ENCODE measurements at regions not wholly inside any gene's neighbourhood (a gene's known extent, or its start where the extent isn't known, plus 50 kb on each side); places are given as distances from the start of the nearest gene placed in this dataset.

DNA sequence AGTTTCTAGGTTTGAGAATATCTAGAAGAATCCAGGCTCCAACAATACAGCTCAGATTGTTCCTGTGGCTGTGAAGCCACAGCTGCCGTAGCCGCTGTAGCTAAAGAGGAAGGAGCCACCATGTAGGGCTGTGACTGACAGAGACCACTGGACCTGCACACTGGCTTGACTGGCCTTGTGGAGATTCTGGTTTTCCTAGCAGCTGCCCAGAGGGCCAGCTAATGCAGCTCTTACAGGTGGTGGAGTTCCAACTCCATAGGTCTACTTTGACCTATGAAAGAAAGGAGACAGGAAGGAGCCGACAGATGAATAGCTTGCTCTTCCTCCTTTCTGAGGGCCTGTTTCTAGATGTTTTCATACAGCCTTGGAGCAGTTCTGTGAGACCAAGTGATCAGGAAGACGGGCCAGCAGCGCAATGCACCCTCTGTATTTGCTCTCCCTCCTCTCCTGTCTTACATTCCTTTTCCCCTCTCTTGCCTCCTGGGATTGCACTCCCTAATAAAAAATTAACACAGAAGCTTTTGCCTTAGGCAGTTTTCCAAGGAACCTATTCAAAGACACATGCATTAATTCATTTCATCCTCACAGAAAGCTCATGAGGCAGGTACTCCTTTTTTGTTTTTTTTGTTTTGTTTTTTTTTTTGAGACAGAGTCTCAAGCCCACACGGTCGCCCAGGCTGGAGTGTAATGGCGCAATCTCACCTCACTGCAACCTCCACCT lies 51.8 kb upstream of the MYB start:
- Histone ChIP-seq H3K9me3 (no peaks in the 10 kb centered on the region), H3K4me1 (no peaks in the 10 kb centered on the region), H3K36me3 (no peaks in the 10 kb centered on the region), H3K4me3 (no peak overlapping the region), H3K27me3 (no peaks in the 10 kb centered on the region), H3K27ac (no peak overlapping the region)
- ATAC-seq, result peak in 3 of 4 donors; percentile 30 to 49 (median 35)
- 82% methylated on average over 3 of the region's 8 CpGs for WGBS (ENCODE audit: insufficient coverage, low coverage, low lambda C conversion rate, missing lambda C conversion rate)
- no peak for TF ChIP-seq POLR2A (IDR thresholded peaks at IDR 0.05)
- no peak for TF ChIP-seq CTCF (IDR thresholded peaks at IDR 0.05)
- no peak for DNase-seq
- intact Hi-C loops (cut with DNase I), result no loop called here

GRCh38 chr6:135128268-135128914 lies 52.7 kb upstream of the MYB start:
- ATAC-seq, result peak in 2 of 4 donors; percentile 19 to 40
- Histone ChIP-seq H3K4me1 (no peaks in the 10 kb centered on the region), H3K27me3 (no peaks in the 10 kb centered on the region), H3K4me3 (no peak overlapping the region), H3K27ac (no peak overlapping the region), H3K36me3 (no peaks in the 10 kb centered on the region), H3K9me3 (no peaks in the 10 kb centered on the region)
- intact Hi-C loops (cut with DNase I), result no loop called here
- WGBS (ENCODE audit: insufficient coverage, low coverage, low lambda C conversion rate, missing lambda C conversion rate), result 43% methylated on average over 4 of the region's 4 CpGs
- TF ChIP-seq CTCF (IDR thresholded peaks at IDR 0.05) (no peak), POLR2A (IDR thresholded peaks at IDR 0.05) (no peak)
- DNase-seq, result no peak

GRCh38 chr6:135126729-135127128 lies 54.4 kb upstream of the MYB start:
- no peak overlapping the region for H3K27ac ChIP-seq
- H3K9me3 ChIP-seq, result no peaks in the 10 kb centered on the region
- H3K27me3 ChIP-seq, result no peaks in the 10 kb centered on the region
- DNase-seq, result no peak
- no peak for TF ChIP-seq CTCF (IDR thresholded peaks at IDR 0.05)
- no peak for TF ChIP-seq POLR2A (IDR thresholded peaks at IDR 0.05)
- intact Hi-C loops (cut with DNase I), result no loop called here
- no peak overlapping the region for H3K4me3 ChIP-seq
- H3K36me3 ChIP-seq, result no peaks in the 10 kb centered on the region
- peaks cover 0 to 11% (median 0%) of the 10 kb centered on the region in 4 donors for H3K4me1 ChIP-seq
- 83% methylated on average over 1 of the region's 1 CpG for WGBS (ENCODE audit: insufficient coverage, low coverage, low lambda C conversion rate, missing lambda C conversion rate)
- no peak for ATAC-seq

DNA sequence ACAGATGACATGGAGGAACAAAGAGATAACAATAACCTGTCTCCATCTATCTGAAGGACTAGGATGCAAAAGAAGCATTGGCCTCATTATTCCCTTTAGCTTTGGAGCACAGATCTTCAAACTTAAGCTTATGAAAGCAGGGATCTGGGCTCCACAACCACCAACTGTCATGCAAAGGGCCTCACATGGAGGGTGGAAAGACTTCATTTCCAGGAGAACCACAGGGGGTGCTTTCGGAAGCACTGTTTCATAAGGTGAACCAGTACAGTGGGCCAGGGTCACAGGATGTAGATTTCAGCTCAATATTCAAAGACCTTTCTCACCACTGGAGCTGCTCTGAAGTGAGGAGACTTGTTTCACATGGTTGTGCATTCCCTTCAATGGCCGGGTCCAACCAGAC lies 55.1 kb upstream of the MYB start:
- no peak for ATAC-seq
- WGBS (ENCODE audit: insufficient coverage, low coverage, low lambda C conversion rate, missing lambda C conversion rate), result no CpG with 5 or more reads among the region's 2 CpGs
- Histone ChIP-seq H3K27me3 (no peaks in the 10 kb centered on the region), H3K4me3 (no peak overlapping the region), H3K27ac (no peak overlapping the region), H3K36me3 (no peaks in the 10 kb centered on the region), H3K4me1 (peaks cover 0 to 12% (median 0%) of the 10 kb centered on the region in 4 donors), H3K9me3 (no peaks in the 10 kb centered on the region)
- TF ChIP-seq POLR2A (IDR thresholded peaks at IDR 0.05), result no peak
- no peak for TF ChIP-seq CTCF (IDR thresholded peaks at IDR 0.05)
- intact Hi-C loops (cut with DNase I), result no loop called here
- DNase-seq, result no peak

Measured in right lobe of liver (tissue), 6 donors.